Tibial artery (tissue), 4 donors: ENCODE measurements at regions not wholly inside any gene's neighbourhood (a gene's known extent, or its start where the extent isn't known, plus 50 kb on each side); places are given as distances from the start of the nearest gene placed in this dataset.

ENCODE experiments used
- DNase-seq, 2 donors: peaks; one replicate each; pipeline ENCODE4 v3.0.0-alpha.2; 2019
- H3K27ac ChIP-seq, 2 donors: fragments of 200-600 bp; sonication (generic) in 1 of 2; 1 replicate in 1 of 2; 2 replicates in 1 of 2; pipeline ENCODE4 v1.5.1; 2018 to 2019; ENCODE audit warnings: mild to moderate bottlenecking in 1 of 2
- H3K27me3 ChIP-seq, 2 donors: fragments of 200-600 bp; sonication (generic) in 1 of 2; one replicate each; pipeline versions ENCODE4 v1.5.1 to v1.6.0; 2016 to 2019
- H3K36me3 ChIP-seq, 3 donors: fragments of 200-600 bp; sonication (generic) in 2 of 3; one replicate each; pipeline ENCODE4 v1.5.1; 2016 to 2019; ENCODE audit warnings: mild to moderate bottlenecking in 2 of 3
- H3K4me1 ChIP-seq, 4 donors: fragments of 200-600 bp; sonication (generic) in 2 of 4; 1 replicate in 3 of 4; 2 replicates in 1 of 4; pipeline ENCODE4 v1.5.1; 2016 to 2019
- H3K4me3 ChIP-seq, 2 donors: fragments of 200-600 bp; sonication (generic) in 1 of 2; 1 replicate in 1 of 2; 2 replicates in 1 of 2; pipeline ENCODE4 v1.5.1; 2018 to 2019; ENCODE audit warnings: mild to moderate bottlenecking in 2 of 2
- H3K9me3 ChIP-seq, 3 donors: fragments of 200-600 bp; sonication (generic) in 1 of 3; one replicate each; pipeline ENCODE4 v1.5.1; 2016 to 2019
- CTCF ChIP-seq, 2 experiments: fragments of 200-600 bp in 1 of 2; fragments of 450-650 bp in 1 of 2; IDR thresholded peaks; one replicate each; pipeline ENCODE4 v1.5.1; 2017 to 2019; ENCODE audit warnings: antibody characterized with exemption in 2 of 2, mild to moderate bottlenecking in 1 of 2, moderate library complexity in 1 of 2
- intact Hi-C: fragments of 100-400 bp; cut with DNase I; formaldehyde crosslinking; loops from one replicate; pipeline ENCODE4 v1.15.0; 2023; ENCODE audit warnings: low total_unique reads

- peak overlapping the region in 1 of 2 donors; percentile 34 for H3K27ac ChIP-seq
- no peak for TF ChIP-seq CTCF (IDR thresholded peaks at IDR 0.05)
- H3K4me3 ChIP-seq: no peak overlapping the region
- no peaks in the 10 kb centered on the region for H3K36me3 ChIP-seq
- H3K4me1 ChIP-seq: peaks cover 0 to 15% (median 8%) of the 10 kb centered on the region in 4 donors
- H3K9me3 ChIP-seq: peaks cover 0 to 4% (median 0%) of the 10 kb centered on the region in 3 donors
- no peaks in the 10 kb centered on the region for H3K27me3 ChIP-seq
- no peak for DNase-seq
- intact Hi-C loops: no loop called here
Observed at GRCh38 chr20:54340206-54340605, 132.3 kb downstream of the PFDN4 start.

- peak overlapping the region in 1 of 2 donors; percentile 34 for H3K27ac ChIP-seq
Observed at GRCh38 chr20:54340667-54341081, 132.8 kb downstream of the PFDN4 start.

GRCh38 chr20:54342258-54342920, 133.0 kb upstream of the DOK5 start:
- DNase-seq: no peak
- H3K27me3 ChIP-seq: no peaks in the 10 kb centered on the region
- no peak overlapping the region for H3K4me3 ChIP-seq
- H3K27ac ChIP-seq: no peak overlapping the region
- no peaks in the 10 kb centered on the region for H3K36me3 ChIP-seq
- peaks cover 0 to 26% (median 11%) of the 10 kb centered on the region in 4 donors for H3K4me1 ChIP-seq
- H3K9me3 ChIP-seq: peaks cover 0 to 4% (median 0%) of the 10 kb centered on the region in 3 donors
- no peak for TF ChIP-seq CTCF (IDR thresholded peaks at IDR 0.05)
- intact Hi-C loops: no loop called here

More at GRCh38 chr20:54340667-54341081, 132.8 kb downstream of the PFDN4 start:
- intact Hi-C loops: no loop called here
- Histone ChIP-seq H3K4me3 (no peak overlapping the region), H3K9me3 (peaks cover 0 to 4% (median 0%) of the 10 kb centered on the region in 3 donors), H3K4me1 (peaks cover 0 to 20% (median 11%) of the 10 kb centered on the region in 4 donors), H3K36me3 (no peaks in the 10 kb centered on the region), H3K27me3 (no peaks in the 10 kb centered on the region)
- no peak for DNase-seq
- TF ChIP-seq CTCF (IDR thresholded peaks at IDR 0.05): no peak

- TF ChIP-seq CTCF (IDR thresholded peaks at IDR 0.05): no peak
- no peak overlapping the region for H3K27ac ChIP-seq
- intact Hi-C loops: no loop called here
- peaks cover 0 to 4% (median 0%) of the 10 kb centered on the region in 3 donors for H3K9me3 ChIP-seq
- H3K4me1 ChIP-seq: peaks cover 0 to 26% (median 11%) of the 10 kb centered on the region in 4 donors
- H3K27me3 ChIP-seq: no peaks in the 10 kb centered on the region
- DNase-seq: no peak
- no peak overlapping the region for H3K4me3 ChIP-seq
- no peaks in the 10 kb centered on the region for H3K36me3 ChIP-seq
Observed at GRCh38 chr20:54343099-54343498, 132.3 kb upstream of the DOK5 start.

- Histone ChIP-seq H3K27me3 (no peaks in the 10 kb centered on the region), H3K4me1 (peaks cover 0 to 26% (median 11%) of the 10 kb centered on the region in 4 donors), H3K4me3 (no peak overlapping the region), H3K27ac (no peak overlapping the region), H3K36me3 (no peaks in the 10 kb centered on the region), H3K9me3 (peaks cover 0 to 4% (median 0%) of the 10 kb centered on the region in 3 donors)
- no peak for DNase-seq
- TF ChIP-seq CTCF (IDR thresholded peaks at IDR 0.05): no peak
- intact Hi-C loops: no loop called here
Observed at GRCh38 chr20:54343634-54344033, 131.8 kb upstream of the DOK5 start.
